ENCODE measurements at regions not wholly inside any gene's neighbourhood (a gene's known extent, or its start where the extent isn't known, plus 50 kb on each side); places are given as distances from the start of the nearest gene placed in this dataset.

DNA sequence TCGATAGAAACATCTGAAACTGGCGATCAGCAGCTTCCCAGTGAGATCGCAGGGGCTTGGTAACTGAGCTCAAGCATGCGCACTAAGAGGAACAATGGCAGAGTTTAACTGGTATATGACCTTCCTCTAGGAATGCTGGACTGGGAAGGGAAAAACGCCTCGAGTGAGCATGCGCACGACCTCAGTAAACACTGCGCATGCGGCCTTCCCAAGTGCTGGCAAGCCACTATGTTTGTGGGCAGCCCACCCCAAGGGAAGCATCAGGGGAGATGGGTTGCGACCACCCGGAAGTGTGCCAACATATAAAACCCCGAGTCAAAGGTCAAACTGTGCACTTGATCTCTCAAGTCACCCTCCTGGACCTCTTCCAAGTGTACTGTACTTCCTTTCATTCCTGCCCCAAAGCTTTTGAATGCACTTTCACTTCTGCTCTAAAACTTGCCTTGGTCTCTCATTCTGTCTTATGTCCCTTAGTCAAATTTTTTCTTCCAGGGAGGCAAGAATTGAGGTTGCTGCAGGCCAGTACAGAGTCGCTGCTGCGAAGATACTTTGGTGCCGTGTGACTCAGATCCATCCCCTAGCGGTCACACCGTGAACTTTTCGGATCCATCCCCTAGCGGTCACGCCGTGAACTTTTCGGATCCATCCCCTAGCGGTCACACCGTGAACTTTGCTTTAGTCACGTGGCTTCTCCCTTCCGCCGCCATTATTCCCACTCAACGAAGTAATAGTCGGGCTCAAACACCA, 243.3 kb downstream of the FAM43A start:
- DNase-seq: peak; percentile 17

DNA sequence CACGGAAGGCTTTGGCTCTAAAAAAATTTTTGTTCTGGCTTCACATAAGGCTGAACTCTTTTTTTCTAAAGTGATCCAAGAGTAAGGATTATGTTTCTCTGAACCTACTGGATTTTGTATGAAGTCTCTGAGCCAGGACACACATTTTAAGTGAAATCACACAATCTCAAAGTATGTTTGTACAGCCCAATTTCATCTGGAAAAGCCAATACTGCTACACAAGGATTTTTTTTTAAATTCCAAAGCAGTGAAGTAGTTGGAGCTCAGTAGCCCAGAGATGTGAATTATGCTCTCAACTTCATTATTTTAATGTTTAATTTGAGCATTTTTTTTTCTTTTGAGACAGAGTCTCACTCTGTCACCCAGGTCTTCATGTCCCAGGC, 243.9 kb downstream of the FAM43A start:
- DNase-seq: peak; percentile 72

DNA sequence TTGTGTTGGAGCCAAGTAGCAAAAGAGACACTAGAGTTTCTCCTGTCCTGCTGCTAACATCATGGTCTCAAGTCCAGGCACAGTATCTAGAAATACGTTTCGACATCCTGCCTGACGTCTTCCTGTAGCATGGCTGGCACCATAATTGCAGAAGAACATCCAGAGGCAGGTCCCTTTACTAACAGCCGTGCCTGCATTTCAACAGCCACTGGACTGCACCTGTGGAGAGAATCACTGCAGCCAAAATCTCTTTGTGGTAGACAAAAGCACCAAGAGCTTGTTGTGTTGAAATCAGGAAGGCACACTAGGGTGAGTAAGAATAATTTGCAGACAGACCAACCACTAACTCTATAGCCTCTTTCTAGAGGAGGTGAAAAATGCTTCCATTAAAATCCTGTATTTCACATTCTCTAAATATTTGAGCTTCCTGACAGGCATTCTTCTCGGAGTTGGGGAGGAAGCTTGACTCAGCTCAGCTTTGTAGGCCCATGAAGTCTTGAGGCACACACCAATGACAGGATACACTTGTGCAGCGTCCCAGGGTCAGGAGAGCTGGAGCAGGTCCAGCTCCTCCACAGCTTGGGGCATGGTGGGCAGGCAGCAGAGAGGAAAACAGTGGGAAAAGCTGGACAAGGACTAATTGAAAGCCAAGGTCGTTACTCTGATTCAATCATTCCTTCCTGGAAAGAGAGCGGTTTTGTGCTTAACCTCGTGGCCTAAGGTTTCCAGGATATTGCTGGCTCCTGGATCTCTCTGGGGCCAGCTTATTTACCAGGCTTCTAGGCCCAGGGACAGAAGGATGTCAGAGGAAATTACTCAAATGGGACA, 244.9 kb downstream of the FAM43A start:
- DNase-seq: peak; percentile 89

DNA sequence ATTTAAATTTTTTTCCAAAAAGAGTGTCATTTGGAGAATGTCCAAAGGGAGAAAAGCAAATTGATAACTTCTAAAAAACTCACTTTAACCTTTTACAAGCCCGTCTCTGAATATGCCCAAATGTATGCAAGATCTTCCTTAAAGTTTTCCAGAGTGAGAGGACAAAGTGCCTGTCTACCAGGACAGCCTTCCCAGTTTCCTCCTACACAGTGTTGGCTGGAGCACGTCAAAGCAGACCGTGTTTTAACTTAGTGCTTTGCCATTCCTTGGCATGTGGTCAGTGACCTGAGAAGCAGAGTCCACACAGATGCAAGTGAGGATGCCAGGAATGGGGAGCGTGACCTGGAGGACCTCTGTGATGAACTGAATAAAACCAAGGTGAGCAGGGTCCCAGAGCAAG, 245.7 kb downstream of the FAM43A start:
- DNase-seq: no peak

DNA sequence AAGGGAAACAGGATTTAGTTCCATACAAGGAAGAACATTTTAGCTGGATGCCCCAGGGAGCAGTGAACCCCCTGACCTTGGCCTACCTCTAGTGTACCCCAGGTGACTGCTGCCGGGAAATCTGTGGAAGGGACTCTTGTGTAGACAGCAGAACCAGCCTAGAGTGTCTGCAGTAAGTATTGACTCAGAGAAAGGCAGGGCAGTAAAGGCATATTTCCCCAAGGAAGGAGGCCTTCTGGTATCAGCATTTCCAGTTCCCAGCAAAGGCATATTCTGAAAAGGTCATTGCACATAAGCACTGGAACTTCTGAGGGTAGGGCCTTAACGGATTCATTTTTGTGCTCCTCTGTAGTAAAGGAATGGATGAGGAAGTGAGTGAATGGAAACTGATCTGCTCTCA, 246.2 kb downstream of the FAM43A start:
- no peak for DNase-seq

- no peak for DNase-seq
Observed at GRCh38 chr3:194933465-194933864, 247.8 kb downstream of the FAM43A start.

DNA sequence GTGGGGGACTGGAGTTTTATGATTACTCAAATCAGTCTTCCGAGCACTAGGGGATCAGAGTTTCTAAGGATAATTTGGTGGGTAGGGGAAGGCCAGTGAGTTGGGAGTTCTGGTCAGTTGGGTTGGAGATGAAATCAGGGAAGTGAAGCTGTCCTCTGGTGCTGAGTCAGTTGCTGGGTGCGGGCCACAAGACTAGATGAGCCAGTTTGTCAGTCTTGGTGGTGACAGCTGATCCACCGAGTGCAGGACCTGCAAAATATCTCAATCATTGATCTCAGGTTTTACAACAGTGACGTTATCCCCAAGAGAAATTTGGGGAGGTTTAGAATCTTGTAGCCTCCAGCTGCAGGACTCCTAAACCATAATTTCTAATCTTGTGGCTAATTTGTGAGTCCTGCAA, 249.4 kb downstream of the FAM43A start:
- DNase-seq: no peak

DNA sequence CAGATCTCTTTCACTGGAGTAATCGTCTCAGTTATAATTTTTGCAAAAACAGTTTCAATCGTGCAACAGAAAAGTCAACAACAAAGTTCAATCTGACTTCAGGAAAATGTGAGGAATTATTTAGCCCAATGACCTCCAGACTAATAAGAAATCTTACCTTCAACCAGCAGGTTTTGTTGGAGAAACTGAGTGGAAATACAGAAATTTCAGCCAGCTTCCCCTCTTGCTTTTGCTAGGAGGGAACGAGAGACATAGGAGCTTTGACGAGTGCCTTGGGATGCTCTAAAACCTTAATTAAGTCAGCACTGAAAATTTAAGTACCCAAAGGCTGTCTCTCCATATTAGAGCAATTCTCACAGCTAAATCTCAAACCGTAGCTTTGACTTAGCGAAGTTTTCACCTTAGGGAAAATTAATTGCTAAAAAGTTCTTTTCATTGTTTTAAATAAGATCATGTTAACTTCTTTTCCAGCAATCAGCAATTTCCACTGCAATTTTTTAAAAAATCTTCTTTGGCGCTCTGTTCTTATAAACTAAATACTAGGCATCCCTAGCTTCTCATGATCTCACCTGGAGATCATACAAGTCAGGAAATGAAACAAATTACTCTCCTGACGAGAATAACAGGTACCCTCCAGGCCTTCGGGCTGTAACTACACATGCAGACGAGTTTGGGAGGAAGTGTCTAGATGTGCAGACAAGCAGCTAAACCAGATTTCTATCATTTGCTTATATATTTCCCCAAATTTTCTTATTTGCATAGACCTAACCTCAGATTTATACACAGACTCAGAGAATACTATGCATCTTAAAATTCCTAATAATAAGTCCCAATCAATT, 250.2 kb downstream of the FAM43A start:
- DNase-seq: no peak

- DNase-seq: no peak
Observed at GRCh38 chr3:194936659-194937058, 251.0 kb downstream of the FAM43A start.

- no peak for DNase-seq
Observed at GRCh38 chr3:194937144-194937543, 251.5 kb downstream of the FAM43A start.

- DNase-seq: no peak
Observed at GRCh38 chr3:194937882-194938321, 252.2 kb downstream of the FAM43A start.

- no peak for DNase-seq
Observed at GRCh38 chr3:194938845-194939531, 253.3 kb downstream of the FAM43A start.

DNA sequence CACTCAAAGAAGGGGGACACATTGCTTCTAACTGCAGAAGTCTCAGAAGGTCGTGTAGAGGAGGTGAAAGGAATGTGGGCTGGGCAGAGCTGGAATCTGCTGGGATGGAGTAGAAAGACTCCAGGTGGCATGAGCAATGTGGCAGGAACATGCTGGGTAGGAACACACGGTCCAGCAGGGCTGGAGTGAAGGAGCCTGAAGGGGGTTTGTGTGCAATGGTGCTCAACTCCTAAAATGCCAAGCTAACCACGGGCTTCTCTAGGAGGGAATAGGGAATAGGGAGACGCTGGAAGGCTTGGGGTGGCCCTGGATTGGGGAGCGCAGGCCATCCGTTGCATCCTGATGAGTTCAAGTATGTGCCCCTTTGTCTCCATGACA, 253.8 kb downstream of the FAM43A start:
- DNase-seq: no peak

- no peak for DNase-seq
Observed at GRCh38 chr3:194939949-194940770, 254.5 kb downstream of the FAM43A start.

DNA sequence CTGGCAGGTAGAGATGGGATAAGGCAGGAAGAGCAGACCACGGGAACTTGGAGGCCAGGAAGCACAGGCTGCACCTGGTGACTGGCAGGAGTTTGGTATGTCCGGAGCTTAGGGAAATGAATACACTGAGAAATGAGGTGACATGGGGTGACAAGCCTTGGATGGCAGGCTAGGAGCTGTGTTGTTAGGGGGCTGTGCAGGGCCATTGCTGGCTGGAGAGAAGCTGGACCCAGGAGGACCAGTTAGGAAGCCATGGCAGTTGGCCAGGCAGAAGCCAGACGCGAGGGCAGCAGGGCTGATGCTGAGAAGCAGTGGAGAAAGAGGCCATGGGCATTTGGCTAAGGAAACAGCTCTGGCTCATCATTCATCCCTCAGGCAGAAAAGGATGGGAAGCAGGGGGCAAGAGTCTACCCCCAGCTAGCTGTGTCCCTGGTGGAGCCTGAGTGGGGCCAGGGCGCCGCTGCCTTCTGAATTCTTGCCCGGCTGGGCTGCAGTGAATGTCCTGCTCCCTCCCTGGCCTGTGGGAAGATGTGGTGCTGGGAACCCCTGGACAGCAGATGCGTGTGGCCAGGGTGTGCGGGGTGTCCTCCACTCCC, 255.8 kb downstream of the FAM43A start:
- DNase-seq: no peak

DNA sequence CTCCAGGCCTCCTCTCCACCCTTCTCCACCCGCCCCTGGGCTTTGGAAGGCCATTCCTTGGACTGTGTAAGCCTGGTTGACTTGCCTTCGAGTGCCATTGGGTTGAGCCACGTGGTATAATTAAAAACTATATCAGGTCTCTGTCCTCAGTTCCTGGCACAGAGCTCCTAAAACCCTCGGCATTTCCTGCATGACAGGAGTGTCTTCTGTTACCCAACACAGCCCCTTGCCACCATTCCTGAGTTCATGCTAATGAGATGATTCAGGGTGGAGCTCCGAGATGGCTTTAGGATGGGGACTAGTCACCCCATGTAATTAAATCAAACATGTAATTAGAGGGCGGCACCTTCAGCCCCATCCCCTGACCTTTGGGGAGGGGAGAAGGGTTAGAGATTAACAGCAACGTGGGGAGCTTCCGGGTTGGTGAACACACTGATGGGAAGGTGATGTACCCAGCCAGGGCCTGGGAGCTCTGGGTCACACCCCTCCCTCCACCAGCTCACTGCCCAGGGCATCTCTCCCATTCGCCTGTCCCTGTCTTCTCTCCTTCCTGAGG, 256.4 kb downstream of the FAM43A start:
- peak; percentile 38 for DNase-seq

GRCh38 chr3:194944526-194944925, 258.8 kb downstream of the FAM43A start:
- no peak for DNase-seq

DNA sequence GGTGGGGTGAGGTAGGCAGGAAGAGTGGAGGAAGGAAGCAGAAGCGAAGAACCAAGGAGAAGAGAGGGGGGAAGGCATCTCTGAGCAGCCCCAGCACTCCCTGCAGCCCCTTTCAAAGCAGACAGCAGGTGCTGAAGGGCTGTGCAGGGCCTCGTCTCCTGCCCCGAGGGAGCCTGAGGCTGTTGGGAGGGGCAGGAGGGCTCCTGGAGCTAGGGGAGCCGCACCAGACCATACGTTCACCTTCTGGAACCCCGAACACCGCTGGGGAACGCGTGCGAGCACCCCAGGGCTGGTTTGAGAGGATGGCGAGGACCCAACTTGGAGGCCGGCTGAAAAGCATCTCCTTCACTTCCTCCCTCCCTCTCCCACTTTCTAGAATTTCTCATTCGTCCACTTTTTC, 259.8 kb downstream of the FAM43A start:
- DNase-seq: no peak

GRCh38 chr3:194946091-194946490, 260.4 kb downstream of the FAM43A start:
- no peak for DNase-seq

- DNase-seq: no peak
Observed at GRCh38 chr3:194949592-194949991, 263.9 kb downstream of the FAM43A start.

All from fibroblast of skin of back (primary cell).